Lower leg skin (tissue), 3 donors: ENCODE measurements at regions not wholly inside any gene's neighbourhood (a gene's known extent, or its start where the extent isn't known, plus 50 kb on each side); places are given as distances from the start of the nearest gene placed in this dataset.

Experiments
- POLR2A ChIP-seq, 2 donors: fragments of 450-650 bp; IDR thresholded peaks; one replicate each; pipeline ENCODE4 v1.6.1; 2016 to 2017; ENCODE audit warnings: antibody characterized with exemption in 2 of 2, mild to moderate bottlenecking in 1 of 2, moderate library complexity in 1 of 2
- TF ChIP-seq, protein P1 (sequence below), 3 donors: fragments of 450-650 bp; IDR thresholded peaks; one replicate each; pipeline ENCODE4 v1.5.1; 2016; ENCODE audit warnings: antibody characterized with exemption in 3 of 3, mild to moderate bottlenecking in 3 of 3, moderate library complexity in 2 of 3

DNA sequence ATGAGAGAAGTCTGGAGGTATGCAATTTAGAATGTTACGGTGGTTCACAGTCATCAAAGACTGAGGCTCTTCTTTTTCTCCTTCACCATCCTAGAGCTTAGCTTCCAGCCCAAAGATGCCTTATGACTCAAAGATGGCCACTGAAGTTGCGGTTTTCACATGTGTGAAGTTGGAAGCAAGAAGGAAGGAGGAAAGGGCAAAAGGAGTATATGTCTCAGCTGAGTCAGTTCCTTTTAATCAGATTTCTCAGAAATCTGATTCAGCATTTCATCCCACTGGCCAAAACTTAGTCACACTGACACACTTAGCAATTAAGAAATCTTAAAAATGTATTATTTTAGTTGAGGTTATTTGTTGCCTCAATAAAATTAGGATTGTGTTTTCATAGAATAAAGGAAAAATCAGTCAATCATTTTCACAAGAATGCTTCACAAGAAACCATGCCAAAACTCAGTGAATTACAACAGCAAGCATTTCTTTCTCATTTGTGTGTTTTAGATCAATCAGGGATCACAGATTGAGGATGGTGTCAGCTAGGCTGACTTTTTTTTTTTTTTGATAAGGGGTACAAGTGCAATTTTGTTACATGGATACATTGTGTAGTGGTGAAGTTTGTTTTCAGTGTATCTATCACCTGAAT is 211.1 kb upstream of the GADL1 start:
- TF ChIP-seq, protein P1, sequence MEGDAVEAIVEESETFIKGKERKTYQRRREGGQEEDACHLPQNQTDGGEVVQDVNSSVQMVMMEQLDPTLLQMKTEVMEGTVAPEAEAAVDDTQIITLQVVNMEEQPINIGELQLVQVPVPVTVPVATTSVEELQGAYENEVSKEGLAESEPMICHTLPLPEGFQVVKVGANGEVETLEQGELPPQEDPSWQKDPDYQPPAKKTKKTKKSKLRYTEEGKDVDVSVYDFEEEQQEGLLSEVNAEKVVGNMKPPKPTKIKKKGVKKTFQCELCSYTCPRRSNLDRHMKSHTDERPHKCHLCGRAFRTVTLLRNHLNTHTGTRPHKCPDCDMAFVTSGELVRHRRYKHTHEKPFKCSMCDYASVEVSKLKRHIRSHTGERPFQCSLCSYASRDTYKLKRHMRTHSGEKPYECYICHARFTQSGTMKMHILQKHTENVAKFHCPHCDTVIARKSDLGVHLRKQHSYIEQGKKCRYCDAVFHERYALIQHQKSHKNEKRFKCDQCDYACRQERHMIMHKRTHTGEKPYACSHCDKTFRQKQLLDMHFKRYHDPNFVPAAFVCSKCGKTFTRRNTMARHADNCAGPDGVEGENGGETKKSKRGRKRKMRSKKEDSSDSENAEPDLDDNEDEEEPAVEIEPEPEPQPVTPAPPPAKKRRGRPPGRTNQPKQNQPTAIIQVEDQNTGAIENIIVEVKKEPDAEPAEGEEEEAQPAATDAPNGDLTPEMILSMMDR (IDR thresholded peaks at IDR 0.05) = no peak
- TF ChIP-seq POLR2A (IDR thresholded peaks at IDR 0.05) = no peak
